CD4-positive, alpha-beta T cell (primary cell): ENCODE measurements at regions not wholly inside any gene's neighbourhood (a gene's known extent, or its start where the extent isn't known, plus 50 kb on each side); places are given as distances from the start of the nearest gene placed in this dataset.

Experiments
- ATAC-seq: fragments of 200-7000 bp; cut with Tn5 transposase; one replicate; pipeline ENCODE4 v1.10.0; 2022; ENCODE audit warnings: mild to moderate bottlenecking; ENCODE audit not compliant: poor library complexity
- CTCF ChIA-PET: fragments of 350-600 bp; sonication (Branson Sonifier 250); formaldehyde crosslinking; loops from one replicate; lab custom pipeline; 2021; ENCODE audit warnings: antibody characterized with exemption, inconsistent platforms; lab: Charles Lee
- POLR2A ChIA-PET: fragments of 350-600 bp; sonication (Branson Sonifier 250); formaldehyde crosslinking; loops from one replicate; lab custom pipeline; 2021; ENCODE audit warnings: antibody characterized with exemption, inconsistent platforms; lab: Charles Lee
- DNase-seq, 14 experiments: peaks; one replicate each; pipeline ENCODE4 v3.0.0-alpha.2; 2013 to 2020; ENCODE audit warnings: mixed read lengths in 2 of 14
- H3K27ac ChIP-seq, 2 donors: one replicate each; pipeline versions ENCODE4 v1.5.1 to v1.7.0; 2013; ENCODE audit warnings: low read length in 2 of 2, low read depth in 1 of 2, mild to moderate bottlenecking in 1 of 2
- H3K27me3 ChIP-seq, 2 experiments: 1 replicate in 1 of 2; 2 replicates in 1 of 2; pipeline versions ENCODE4 v1.6.1 to v1.7.0; 2013; ENCODE audit warnings: low read length in 2 of 2, control low read depth in 1 of 2, mild to moderate bottlenecking in 1 of 2, moderate library complexity in 1 of 2; ENCODE audit not compliant: insufficient read depth in 2 of 2, control insufficient read depth in 1 of 2
- H3K36me3 ChIP-seq: one replicate; pipeline ENCODE4 v1.6.1; 2013; ENCODE audit warnings: low read length, control low read depth; ENCODE audit not compliant: insufficient read depth
- H3K4me1 ChIP-seq: one replicate; pipeline ENCODE4 v1.6.1; 2013; ENCODE audit warnings: low read length, control low read depth; ENCODE audit not compliant: insufficient read depth
- H3K4me3 ChIP-seq: one replicate; pipeline ENCODE4 v1.5.1; 2013; ENCODE audit warnings: mild to moderate bottlenecking, low read length, moderate library complexity
- H3K9me3 ChIP-seq, 2 experiments: 1 replicate in 1 of 2; 2 replicates in 1 of 2; pipeline versions ENCODE4 v1.6.1 to v1.7.0; 2013; ENCODE audit warnings: low read length in 2 of 2, mild to moderate bottlenecking in 2 of 2, control low read depth in 1 of 2, moderate library complexity in 1 of 2; ENCODE audit not compliant: control insufficient read depth in 1 of 2, insufficient read depth in 1 of 2
- H3K27ac Mint-ChIP-seq: one replicate; pipeline ENCODE4 v1.8.0; 2020; ENCODE audit warnings: mixed read lengths
- H3K27me3 Mint-ChIP-seq: one replicate; pipeline ENCODE4 v1.8.0; 2021; ENCODE audit warnings: mixed read lengths
- H3K36me3 Mint-ChIP-seq: one replicate; pipeline ENCODE4 v1.8.0; 2021; ENCODE audit warnings: low read depth, mixed read lengths
- H3K4me1 Mint-ChIP-seq: one replicate; pipeline ENCODE4 v1.8.0; 2021; ENCODE audit warnings: low read depth, mixed read lengths
- H3K4me3 Mint-ChIP-seq: one replicate; pipeline ENCODE4 v1.8.0; 2020; ENCODE audit warnings: mild to moderate bottlenecking, mixed read lengths
- H3K9me3 Mint-ChIP-seq: one replicate; pipeline ENCODE4 v1.8.0; 2020; ENCODE audit warnings: mixed read lengths
- CTCF ChIP-seq: fragments of 200-600 bp; IDR thresholded peaks from one replicate; pipeline ENCODE4 v1.8.0; 2022; ENCODE audit warnings: antibody characterized with exemption, mild to moderate bottlenecking
- intact Hi-C, 2 experiments: fragments of 100-400 bp; cut with DNase I in 1 of 2; cut with micrococcal nuclease in 1 of 2; formaldehyde crosslinking; loops; one replicate each; pipeline versions ENCODE4 v1.15.1 to v1.9.0; 2023 to 2025; cut with DNase I, micrococcal nuclease

GRCh38 chr9:116084497-116084896 is 69.1 kb upstream of the PAPPA start:
- Mint-ChIP-seq H3K4me1 (no peaks in the 10 kb centered on the region), H3K36me3 (no peaks in the 10 kb centered on the region), H3K4me3 (no peak overlapping the region), H3K27me3 (no peaks in the 10 kb centered on the region), H3K9me3 (peaks cover 3% of the 10 kb centered on the region), H3K27ac (no peak overlapping the region)
- POLR2A ChIA-PET: no interaction called here
- H3K27me3 ChIP-seq: no peaks in the 10 kb centered on the region
- no peak for ATAC-seq
- no peaks in the 10 kb centered on the region for H3K4me1 ChIP-seq
- no peak overlapping the region for H3K27ac ChIP-seq
- no peak for DNase-seq
- no peaks in the 10 kb centered on the region for H3K36me3 ChIP-seq
- intact Hi-C loops: no loop called here
- peaks cover 0 to 3% of the 10 kb centered on the region in 2 experiments for H3K9me3 ChIP-seq
- no peak for TF ChIP-seq CTCF
- H3K4me3 ChIP-seq: no peak overlapping the region
- CTCF ChIA-PET: no interaction called here

- H3K36me3 ChIP-seq: no peaks in the 10 kb centered on the region
- Mint-ChIP-seq H3K4me3 (no peak overlapping the region), H3K36me3 (no peaks in the 10 kb centered on the region), H3K4me1 (no peaks in the 10 kb centered on the region), H3K9me3 (peaks cover 3% of the 10 kb centered on the region), H3K27me3 (no peaks in the 10 kb centered on the region), H3K27ac (no peak overlapping the region)
- TF ChIP-seq CTCF: no peak
- no peak for DNase-seq
- H3K4me3 ChIP-seq: no peak overlapping the region
- peaks cover 0 to 3% of the 10 kb centered on the region in 2 experiments for H3K9me3 ChIP-seq
- POLR2A ChIA-PET: no interaction called here
- no peak for ATAC-seq
- H3K27me3 ChIP-seq: no peaks in the 10 kb centered on the region
- intact Hi-C loops: no loop called here
- no peak overlapping the region for H3K27ac ChIP-seq
- no peaks in the 10 kb centered on the region for H3K4me1 ChIP-seq
- CTCF ChIA-PET: no interaction called here
Observed at GRCh38 chr9:116087246-116087645, 66.3 kb upstream of the PAPPA start.

- POLR2A ChIA-PET: no interaction called here
- Mint-ChIP-seq H3K4me1 (no peaks in the 10 kb centered on the region), H3K27ac (no peak overlapping the region)
Observed at GRCh38 chr9:116087751-116088194, 65.8 kb upstream of the PAPPA start.

More at GRCh38 chr9:116087751-116088194, 65.8 kb upstream of the PAPPA start:
- CTCF ChIA-PET: no interaction called here
- Histone ChIP-seq H3K36me3 (no peaks in the 10 kb centered on the region), H3K9me3 (peaks cover 0 to 3% of the 10 kb centered on the region in 2 experiments), H3K4me1 (no peaks in the 10 kb centered on the region), H3K27me3 (no peaks in the 10 kb centered on the region), H3K4me3 (no peak overlapping the region), H3K27ac (no peak overlapping the region)
- peaks cover 3% of the 10 kb centered on the region for H3K9me3 Mint-ChIP-seq
- intact Hi-C loops: no loop called here
- H3K27me3 Mint-ChIP-seq: no peaks in the 10 kb centered on the region
- no peak overlapping the region for H3K4me3 Mint-ChIP-seq
- H3K36me3 Mint-ChIP-seq: no peaks in the 10 kb centered on the region
- ATAC-seq (no peak), DNase-seq (no peak)
- TF ChIP-seq CTCF: no peak
